RWPE2 (cell line): ENCODE measurements at regions not wholly inside any gene's neighbourhood (a gene's known extent, or its start where the extent isn't known, plus 50 kb on each side); places are given as distances from the start of the nearest gene placed in this dataset.

Source experiments
- ATAC-seq: fragments of 200-7000 bp; cut with Tn5 transposase; 3 replicates; pipeline ENCODE4 v1.9.1; 2021; ENCODE audit warnings: low read depth
- DNase-seq: peaks from one replicate; pipeline ENCODE4 v3.0.0-alpha.2; 2020; ENCODE audit warnings: low spot score
- H3K27ac ChIP-seq: fragments of 450-650 bp; 2 replicates; pipeline ENCODE4 v1.5.1; 2017; ENCODE audit warnings: mild to moderate bottlenecking; ENCODE audit not compliant: poor library complexity, severe bottlenecking
- H3K27me3 ChIP-seq: fragments of 250-450 bp; sonication (Bioruptor Pico); 2 replicates; pipeline ENCODE4 v1.5.1; 2021; ENCODE audit warnings: mild to moderate bottlenecking, moderate library complexity; ENCODE audit not compliant: insufficient read depth, poor library complexity, severe bottlenecking
- H3K36me3 ChIP-seq: fragments of 250-450 bp; sonication (Bioruptor Pico); 2 replicates; pipeline ENCODE4 v1.5.1; 2020; ENCODE audit warnings: low read depth, mild to moderate bottlenecking, moderate library complexity
- H3K4me1 ChIP-seq: fragments of 250-450 bp; sonication (Bioruptor Pico); 2 replicates; pipeline ENCODE4 v1.5.1; 2021; ENCODE audit warnings: mild to moderate bottlenecking, moderate library complexity; ENCODE audit not compliant: insufficient read depth, poor library complexity, severe bottlenecking
- H3K4me3 ChIP-seq: fragments of 250-450 bp; sonication (Bioruptor Pico); 2 replicates; pipeline ENCODE4 v1.5.1; 2021; ENCODE audit warnings: mild to moderate bottlenecking, moderate library complexity; ENCODE audit not compliant: severe bottlenecking
- H3K9me3 ChIP-seq: fragments of 250-450 bp; sonication (Bioruptor Pico); 2 replicates; pipeline ENCODE4 v1.5.1; 2021; ENCODE audit warnings: mild to moderate bottlenecking, moderate library complexity; ENCODE audit not compliant: severe bottlenecking
- CTCF ChIP-seq: fragments of 450-650 bp; IDR thresholded peaks from one replicate; pipeline ENCODE4 v1.5.1; 2017; ENCODE audit warnings: mild to moderate bottlenecking, moderate library complexity; ENCODE audit not compliant: poor library complexity, severe bottlenecking

- no peak for TF ChIP-seq CTCF
- H3K36me3 ChIP-seq = no peaks in the 10 kb centered on the region
- H3K4me3 ChIP-seq = no peak overlapping the region
- no peaks in the 10 kb centered on the region for H3K27me3 ChIP-seq
- H3K4me1 ChIP-seq = no peaks in the 10 kb centered on the region
- ATAC-seq = no peak
- no peak for DNase-seq
- no peaks in the 10 kb centered on the region for H3K9me3 ChIP-seq
- no peak overlapping the region for H3K27ac ChIP-seq
Observed at GRCh38 chr6:51339728-51340127, 521.1 kb downstream of the TFAP2B start.

GRCh38 chr6:51342393-51342792, 523.7 kb downstream of the TFAP2B start:
- DNase-seq = no peak
- H3K27ac ChIP-seq = no peak overlapping the region

GRCh38 chr6:51349857-51350256, 531.2 kb downstream of the TFAP2B start:
- DNase-seq (no peak), ATAC-seq (no peak)
- Histone ChIP-seq H3K4me1 (no peaks in the 10 kb centered on the region), H3K9me3 (no peaks in the 10 kb centered on the region), H3K27ac (no peak overlapping the region), H3K4me3 (no peak overlapping the region), H3K36me3 (no peaks in the 10 kb centered on the region), H3K27me3 (no peaks in the 10 kb centered on the region)
- TF ChIP-seq CTCF = no peak

More at GRCh38 chr6:51342393-51342792, 523.7 kb downstream of the TFAP2B start:
- Histone ChIP-seq H3K4me1 (no peaks in the 10 kb centered on the region), H3K9me3 (no peaks in the 10 kb centered on the region), H3K36me3 (no peaks in the 10 kb centered on the region), H3K4me3 (no peak overlapping the region), H3K27me3 (no peaks in the 10 kb centered on the region)
- no peak for TF ChIP-seq CTCF
- no peak for ATAC-seq

GRCh38 chr6:51350308-51350904, 531.7 kb downstream of the TFAP2B start:
- H3K27ac ChIP-seq = no peak overlapping the region
- TF ChIP-seq CTCF = peak; percentile 54
- H3K9me3 ChIP-seq = no peaks in the 10 kb centered on the region
- ATAC-seq (no peak), DNase-seq (no peak)
- no peaks in the 10 kb centered on the region for H3K27me3 ChIP-seq
- no peaks in the 10 kb centered on the region for H3K36me3 ChIP-seq
- H3K4me1 ChIP-seq = no peaks in the 10 kb centered on the region
- H3K4me3 ChIP-seq = no peak overlapping the region

GRCh38 chr6:51352506-51353029, 533.9 kb downstream of the TFAP2B start:
- H3K27me3 ChIP-seq = no peaks in the 10 kb centered on the region
- ATAC-seq (no peak), DNase-seq (no peak)
- H3K4me3 ChIP-seq = no peak overlapping the region
- H3K4me1 ChIP-seq = no peaks in the 10 kb centered on the region
- TF ChIP-seq CTCF = no peak
- no peaks in the 10 kb centered on the region for H3K9me3 ChIP-seq
- no peak overlapping the region for H3K27ac ChIP-seq
- H3K36me3 ChIP-seq = no peaks in the 10 kb centered on the region
